Activated B cell treated with CpG ODN at 0.5 μM for 24 hours (primary cell): ENCODE measurements at regions not wholly inside any gene's neighbourhood (a gene's known extent, or its start where the extent isn't known, plus 50 kb on each side); places are given as distances from the start of the nearest gene placed in this dataset.

ENCODE experiments used
- ATAC-seq: fragments of 200-7000 bp; cut with Tn5 transposase; one replicate; pipeline ENCODE4 v1.10.0; 2021; ENCODE audit warnings: low read depth, mild to moderate bottlenecking, moderate library complexity
- CTCF ChIA-PET: fragments of 350-600 bp; sonication (Branson Sonifier 250); formaldehyde crosslinking; loops from one replicate; lab custom pipeline; 2021; ENCODE audit warnings: antibody characterized with exemption; lab: Charles Lee
- POLR2A ChIA-PET: fragments of 350-600 bp; sonication (Branson Sonifier 250); formaldehyde crosslinking; loops from one replicate; lab custom pipeline; 2021; ENCODE audit warnings: antibody characterized with exemption; lab: Charles Lee
- DNase-seq: peaks from one replicate; pipeline ENCODE4 v3.0.0; 2022
- H3K27ac Mint-ChIP-seq: one replicate; pipeline ENCODE4 v1.8.0; 2020; ENCODE audit warnings: mixed read lengths
- H3K27me3 Mint-ChIP-seq: one replicate; pipeline ENCODE4 v1.8.0; 2021; ENCODE audit warnings: mixed read lengths
- H3K36me3 Mint-ChIP-seq: one replicate; pipeline ENCODE4 v1.8.0; 2021; ENCODE audit warnings: low read depth, mixed read lengths
- H3K4me1 Mint-ChIP-seq: one replicate; pipeline ENCODE4 v1.8.0; 2021; ENCODE audit warnings: mixed read lengths
- H3K4me3 Mint-ChIP-seq: one replicate; pipeline ENCODE4 v1.8.0; 2020; ENCODE audit warnings: mild to moderate bottlenecking, mixed read lengths
- H3K9me3 Mint-ChIP-seq: one replicate; pipeline ENCODE4 v1.8.0; 2020; ENCODE audit warnings: mixed read lengths
- intact Hi-C: fragments of 100-400 bp; cut with micrococcal nuclease; formaldehyde crosslinking; loops from one replicate; pipeline ENCODE4 v1.15.1; 2024
- TF ChIP-seq, protein P1 (sequence below): fragments of 200-600 bp; IDR thresholded peaks from one replicate; pipeline ENCODE4 v1.8.0; 2022; ENCODE audit warnings: antibody characterized with exemption, mild to moderate bottlenecking

DNA sequence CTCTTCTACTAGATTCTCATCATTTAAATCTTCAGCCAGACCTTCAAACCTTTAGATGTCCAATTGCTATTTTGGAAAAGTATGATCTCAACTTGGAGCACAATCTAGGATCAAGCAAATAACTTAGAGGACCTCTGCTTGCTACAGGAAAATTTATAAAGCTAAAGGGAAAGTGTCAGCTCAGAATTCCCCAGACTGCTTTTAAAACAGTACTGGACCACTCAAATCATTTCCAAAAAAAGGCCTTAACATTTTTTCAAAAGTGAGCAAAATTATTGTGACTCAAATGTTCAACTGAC lies 169.8 kb downstream of the PARM1 start:
- Mint-ChIP-seq H3K36me3 (no peaks in the 10 kb centered on the region), H3K4me1 (peaks cover 62% of the 10 kb centered on the region), H3K27ac (peak overlapping the region; percentile 87), H3K9me3 (peaks cover 10% of the 10 kb centered on the region), H3K27me3 (no peaks in the 10 kb centered on the region), H3K4me3 (peak overlapping the region; percentile 49)
- intact Hi-C loops, result loop anchor here (1.0 to 10.0 kb wide), 4 partner anchors 33 to 412 kb away; partner anchors contain the start of genes PARM1, RCHY1 and THAP6
- CTCF ChIA-PET, result interaction anchor here (0.6 kb wide), 1 partner anchor 43 kb away, joined by 3 read pairs; no protein-coding TSS in a partner anchor
- DNase-seq (no peak), ATAC-seq (no peak)
- TF ChIP-seq, protein P1, sequence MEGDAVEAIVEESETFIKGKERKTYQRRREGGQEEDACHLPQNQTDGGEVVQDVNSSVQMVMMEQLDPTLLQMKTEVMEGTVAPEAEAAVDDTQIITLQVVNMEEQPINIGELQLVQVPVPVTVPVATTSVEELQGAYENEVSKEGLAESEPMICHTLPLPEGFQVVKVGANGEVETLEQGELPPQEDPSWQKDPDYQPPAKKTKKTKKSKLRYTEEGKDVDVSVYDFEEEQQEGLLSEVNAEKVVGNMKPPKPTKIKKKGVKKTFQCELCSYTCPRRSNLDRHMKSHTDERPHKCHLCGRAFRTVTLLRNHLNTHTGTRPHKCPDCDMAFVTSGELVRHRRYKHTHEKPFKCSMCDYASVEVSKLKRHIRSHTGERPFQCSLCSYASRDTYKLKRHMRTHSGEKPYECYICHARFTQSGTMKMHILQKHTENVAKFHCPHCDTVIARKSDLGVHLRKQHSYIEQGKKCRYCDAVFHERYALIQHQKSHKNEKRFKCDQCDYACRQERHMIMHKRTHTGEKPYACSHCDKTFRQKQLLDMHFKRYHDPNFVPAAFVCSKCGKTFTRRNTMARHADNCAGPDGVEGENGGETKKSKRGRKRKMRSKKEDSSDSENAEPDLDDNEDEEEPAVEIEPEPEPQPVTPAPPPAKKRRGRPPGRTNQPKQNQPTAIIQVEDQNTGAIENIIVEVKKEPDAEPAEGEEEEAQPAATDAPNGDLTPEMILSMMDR, result no peak
- POLR2A ChIA-PET, result interaction anchor here (0.5 to 1.6 kb wide), 4 partner anchors 33 to 170 kb away, joined by 3 to 7 read pairs (median 4); partner anchors contain the start of gene PARM1

DNA sequence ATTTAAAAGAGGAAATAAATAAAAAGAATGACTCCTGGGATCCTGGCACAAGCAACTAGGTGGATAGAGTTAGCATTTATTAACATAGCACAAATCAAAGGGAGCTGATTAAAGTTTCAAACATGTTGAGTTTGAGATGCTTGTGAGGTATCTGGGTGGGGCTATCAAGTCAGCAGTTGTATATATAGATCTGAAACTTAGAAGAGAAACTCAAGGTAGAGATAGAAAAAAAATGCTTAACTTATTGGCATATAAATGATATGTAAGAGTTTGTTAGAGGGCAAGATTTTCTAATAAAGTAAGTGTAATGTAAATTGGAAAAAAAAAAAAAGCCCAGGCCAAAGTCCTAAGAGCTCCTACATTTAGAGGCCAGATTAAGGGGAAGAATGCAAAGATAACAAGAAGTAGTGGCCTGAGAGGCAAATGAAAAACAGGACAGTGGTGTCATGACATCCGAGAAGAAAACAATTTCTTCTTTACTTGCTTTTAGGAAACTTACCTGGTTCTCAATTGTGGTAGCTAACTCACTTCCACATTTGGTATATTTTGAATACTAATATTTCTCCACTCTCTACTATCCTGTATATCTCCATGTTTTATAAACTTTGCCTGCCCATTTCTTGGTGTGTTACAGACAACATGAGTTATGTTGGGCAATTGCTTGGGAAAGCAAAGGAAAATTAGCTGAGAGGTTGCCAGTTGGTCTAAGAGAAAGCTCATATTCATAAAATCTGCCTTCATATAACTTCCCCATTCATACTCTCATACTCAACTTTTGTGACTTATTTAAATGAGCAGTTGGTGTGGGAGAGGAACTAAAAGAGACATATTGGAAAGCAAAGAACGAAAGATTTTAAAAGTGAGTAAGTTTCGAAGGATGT lies 169.2 kb downstream of the PARM1 start:
- Mint-ChIP-seq H3K4me3 (peak overlapping the region; percentile 49), H3K27me3 (no peaks in the 10 kb centered on the region), H3K4me1 (peaks cover 58% of the 10 kb centered on the region), H3K36me3 (no peaks in the 10 kb centered on the region), H3K27ac (peak overlapping the region; percentile 87), H3K9me3 (peaks cover 14% of the 10 kb centered on the region)
- TF ChIP-seq, protein P1, result no peak
- intact Hi-C loops, result loop anchor here (1.0 to 10.0 kb wide), 4 partner anchors 33 to 413 kb away; partner anchors contain the start of genes PARM1, RCHY1 and THAP6
- ATAC-seq (peak; percentile 56), DNase-seq (no peak)
- CTCF ChIA-PET, result interaction anchor here (0.6 kb wide), 1 partner anchor 44 kb away, joined by 3 read pairs; no protein-coding TSS in a partner anchor
- POLR2A ChIA-PET, result interaction anchor here (0.5 to 1.6 kb wide), 5 partner anchors 33 to 554 kb away, joined by 3 to 7 read pairs (median 3); partner anchors contain the start of gene PARM1
